ENCODE measurements at regions not wholly inside any gene's neighbourhood (a gene's known extent, or its start where the extent isn't known, plus 50 kb on each side); places are given as distances from the start of the nearest gene placed in this dataset.
"Not testable (repeated sequence)": the region's sequence is repeated elsewhere in the genome, so short reads cannot be mapped to it uniquely, and the experiment has no call there.

DNA sequence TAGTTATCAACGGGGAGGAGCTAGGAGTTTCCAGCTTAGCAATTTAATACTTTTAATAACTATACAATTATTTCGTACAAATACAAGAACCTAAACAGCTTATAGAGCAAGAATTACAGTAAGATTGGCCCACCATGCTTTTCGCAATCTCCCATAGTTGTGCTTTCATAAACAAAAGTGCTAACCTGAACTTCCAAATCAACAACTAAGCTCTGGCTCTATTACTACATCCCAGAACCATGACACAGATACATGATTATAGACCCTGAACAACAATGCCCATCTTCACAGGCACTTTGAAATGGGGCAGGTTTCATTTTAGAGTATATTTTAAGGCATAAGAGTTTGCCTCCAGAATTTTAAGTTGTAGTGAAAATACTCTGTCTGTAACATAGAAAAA lies 203.5 kb downstream of the DMRTA1 start:
- DNase-seq (ENCODE audit: low read depth): no peak
- TF ChIP-seq, protein P1, sequence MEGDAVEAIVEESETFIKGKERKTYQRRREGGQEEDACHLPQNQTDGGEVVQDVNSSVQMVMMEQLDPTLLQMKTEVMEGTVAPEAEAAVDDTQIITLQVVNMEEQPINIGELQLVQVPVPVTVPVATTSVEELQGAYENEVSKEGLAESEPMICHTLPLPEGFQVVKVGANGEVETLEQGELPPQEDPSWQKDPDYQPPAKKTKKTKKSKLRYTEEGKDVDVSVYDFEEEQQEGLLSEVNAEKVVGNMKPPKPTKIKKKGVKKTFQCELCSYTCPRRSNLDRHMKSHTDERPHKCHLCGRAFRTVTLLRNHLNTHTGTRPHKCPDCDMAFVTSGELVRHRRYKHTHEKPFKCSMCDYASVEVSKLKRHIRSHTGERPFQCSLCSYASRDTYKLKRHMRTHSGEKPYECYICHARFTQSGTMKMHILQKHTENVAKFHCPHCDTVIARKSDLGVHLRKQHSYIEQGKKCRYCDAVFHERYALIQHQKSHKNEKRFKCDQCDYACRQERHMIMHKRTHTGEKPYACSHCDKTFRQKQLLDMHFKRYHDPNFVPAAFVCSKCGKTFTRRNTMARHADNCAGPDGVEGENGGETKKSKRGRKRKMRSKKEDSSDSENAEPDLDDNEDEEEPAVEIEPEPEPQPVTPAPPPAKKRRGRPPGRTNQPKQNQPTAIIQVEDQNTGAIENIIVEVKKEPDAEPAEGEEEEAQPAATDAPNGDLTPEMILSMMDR (IDR thresholded peaks at IDR 0.05; ENCODE audit: low read depth, low read length): no peak
- TF ChIP-seq, protein P2, sequence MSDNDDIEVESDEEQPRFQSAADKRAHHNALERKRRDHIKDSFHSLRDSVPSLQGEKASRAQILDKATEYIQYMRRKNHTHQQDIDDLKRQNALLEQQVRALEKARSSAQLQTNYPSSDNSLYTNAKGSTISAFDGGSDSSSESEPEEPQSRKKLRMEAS (IDR thresholded peaks at IDR 0.05; ENCODE audit: low read depth, low read length): no peak
- no peak for TF ChIP-seq POLR2A (IDR thresholded peaks at IDR 0.05; ENCODE audit: extremely low read depth, insufficient read length)
- no peak for TF ChIP-seq MYC (IDR thresholded peaks at IDR 0.05; ENCODE audit: low read depth, low read length)
- H3K4me3 ChIP-seq (ENCODE audit: low read depth, low read length): no peak overlapping the region

DNA sequence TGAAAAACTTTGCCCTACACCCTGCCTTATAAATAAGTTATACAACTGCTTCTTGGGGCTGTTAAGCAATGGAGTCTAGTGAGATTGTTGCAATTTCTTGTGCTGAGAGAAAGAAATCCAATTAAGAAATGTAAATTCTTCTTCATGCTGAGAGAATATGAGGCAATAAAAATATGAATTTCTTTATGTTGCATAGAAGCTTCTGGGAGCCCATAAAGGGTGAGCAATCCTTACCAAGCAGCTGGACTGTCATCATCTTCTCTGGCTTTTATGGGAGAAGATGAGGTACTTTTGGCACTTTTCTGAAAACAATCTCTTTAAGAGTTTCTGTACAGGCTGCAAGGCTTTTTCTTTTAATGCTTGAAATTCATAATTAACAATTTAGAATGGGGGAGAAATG lies 204.3 kb downstream of the DMRTA1 start:
- no peak overlapping the region for H3K4me3 ChIP-seq (ENCODE audit: low read depth, low read length)
- DNase-seq (ENCODE audit: low read depth): no peak
- TF ChIP-seq POLR2A (IDR thresholded peaks at IDR 0.05; ENCODE audit: extremely low read depth, insufficient read length): no peak
- TF ChIP-seq, protein P2 (IDR thresholded peaks at IDR 0.05; ENCODE audit: low read depth, low read length): no peak

DNA sequence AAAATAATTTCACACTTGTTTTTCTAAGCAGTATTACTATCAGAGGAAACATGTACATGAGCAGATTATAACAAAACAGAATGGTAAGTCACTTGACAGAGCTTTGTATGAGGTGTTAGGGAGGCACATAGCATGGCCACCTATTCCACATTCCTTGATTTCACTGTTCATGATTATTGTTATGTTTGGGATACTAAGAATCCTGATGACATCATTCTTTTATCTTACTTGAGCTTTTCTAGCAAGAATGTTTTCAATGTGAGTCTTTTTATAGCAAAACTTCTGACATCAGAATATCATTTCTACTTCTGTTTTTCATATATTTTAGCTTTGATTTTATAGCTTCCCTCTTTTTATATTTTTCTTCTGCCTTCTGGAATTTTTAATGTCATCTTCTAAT lies 208.2 kb downstream of the DMRTA1 start:
- TF ChIP-seq MYC (IDR thresholded peaks at IDR 0.05; ENCODE audit: low read depth, low read length) (no peak), POLR2A (IDR thresholded peaks at IDR 0.05; ENCODE audit: extremely low read depth, insufficient read length) (no peak)
- TF ChIP-seq, protein P1 (IDR thresholded peaks at IDR 0.05; ENCODE audit: low read depth, low read length): no peak
- TF ChIP-seq, protein P2 (IDR thresholded peaks at IDR 0.05; ENCODE audit: low read depth, low read length): no peak
- H3K4me3 ChIP-seq (ENCODE audit: low read depth, low read length): no peak overlapping the region
- DNase-seq (ENCODE audit: low read depth): no peak

DNA sequence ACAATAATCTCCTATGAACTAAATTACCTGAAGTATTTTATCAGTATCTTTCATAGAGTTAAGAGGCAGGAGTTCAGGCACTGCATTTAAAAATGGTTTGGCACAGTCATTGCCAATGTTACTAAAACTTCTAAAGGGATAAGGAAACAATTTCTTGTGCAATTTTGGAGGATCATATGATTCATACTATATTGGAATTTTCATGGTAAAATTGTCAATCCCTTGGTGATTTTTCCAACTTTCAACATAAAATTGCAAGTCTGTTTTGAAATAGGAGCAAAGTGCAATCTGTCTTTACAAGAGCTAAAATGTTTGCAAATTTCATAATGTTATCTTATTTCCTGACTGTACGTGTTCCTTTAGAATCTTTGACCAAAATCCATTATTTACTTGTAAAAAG lies 211.1 kb downstream of the DMRTA1 start:
- no peak overlapping the region for H3K4me3 ChIP-seq (ENCODE audit: low read depth, low read length)
- no peak for DNase-seq (ENCODE audit: low read depth)
- TF ChIP-seq MYC (IDR thresholded peaks at IDR 0.05; ENCODE audit: low read depth, low read length) (no peak), POLR2A (IDR thresholded peaks at IDR 0.05; ENCODE audit: extremely low read depth, insufficient read length) (no peak)
- TF ChIP-seq, protein P2 (IDR thresholded peaks at IDR 0.05; ENCODE audit: low read depth, low read length): no peak
- TF ChIP-seq, protein P1 (IDR thresholded peaks at IDR 0.05; ENCODE audit: low read depth, low read length): no peak

DNA sequence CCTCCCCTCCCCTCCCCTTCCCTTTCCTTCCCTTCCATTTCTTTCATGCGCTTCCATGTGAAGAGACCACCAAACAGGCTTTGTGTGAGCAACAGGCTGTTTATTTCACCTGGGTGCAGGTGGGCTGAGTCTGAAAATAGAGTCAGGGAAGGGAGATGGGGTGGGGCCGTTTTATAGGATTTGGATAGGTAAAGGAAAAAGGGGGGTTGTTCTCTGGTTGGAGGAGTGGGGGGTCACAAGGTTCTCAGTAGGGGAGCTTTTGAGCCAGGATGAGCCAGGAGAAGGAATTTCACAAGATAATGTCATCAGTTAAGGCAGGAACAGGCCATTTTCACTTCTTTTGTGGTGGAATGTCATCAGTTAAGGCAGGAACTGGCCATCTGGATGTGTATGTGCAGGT lies 211.9 kb downstream of the DMRTA1 start:
- H3K4me3 ChIP-seq (ENCODE audit: low read depth, low read length); DNase-seq (ENCODE audit: low read depth): not testable (repeated sequence)

DNA sequence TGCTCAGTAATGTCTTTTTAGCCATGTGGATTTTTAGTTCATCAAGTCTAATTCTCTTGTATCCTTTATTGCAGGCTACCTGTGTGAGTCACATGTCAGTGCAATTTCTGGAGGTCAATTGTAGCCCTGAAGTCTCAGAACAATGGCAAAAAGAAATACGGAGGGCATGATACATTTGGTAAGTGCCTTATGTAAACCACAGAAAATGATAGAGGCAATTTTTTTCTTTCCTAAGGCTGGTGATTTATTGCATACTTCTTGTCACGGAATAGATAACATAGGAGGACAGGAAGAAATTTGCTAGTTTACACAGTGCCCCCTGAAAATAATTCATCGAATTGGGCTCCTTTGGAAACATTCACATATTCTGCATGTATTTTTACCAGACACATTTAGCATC lies 235.9 kb downstream of the DMRTA1 start:
- TF ChIP-seq, protein P1 (IDR thresholded peaks at IDR 0.05; ENCODE audit: low read depth, low read length): no peak
- TF ChIP-seq MYC (IDR thresholded peaks at IDR 0.05; ENCODE audit: low read depth, low read length): no peak
- no peak for TF ChIP-seq POLR2A (IDR thresholded peaks at IDR 0.05; ENCODE audit: extremely low read depth, insufficient read length)
- TF ChIP-seq, protein P2 (IDR thresholded peaks at IDR 0.05; ENCODE audit: low read depth, low read length): no peak
- no peak overlapping the region for H3K4me3 ChIP-seq (ENCODE audit: low read depth, low read length)
- DNase-seq (ENCODE audit: low read depth): no peak
